ENCODE measurements at regions not wholly inside any gene's neighbourhood (a gene's known extent, or its start where the extent isn't known, plus 50 kb on each side); places are given as distances from the start of the nearest gene placed in this dataset.
"Not testable (repeated sequence)": the region's sequence is repeated elsewhere in the genome, so short reads cannot be mapped to it uniquely, and the experiment has no call there.

- no peak for DNase-seq
Measured at GRCh38 chr2:145820651-145821050, 1300.7 kb upstream of the ZEB2 start.

DNA sequence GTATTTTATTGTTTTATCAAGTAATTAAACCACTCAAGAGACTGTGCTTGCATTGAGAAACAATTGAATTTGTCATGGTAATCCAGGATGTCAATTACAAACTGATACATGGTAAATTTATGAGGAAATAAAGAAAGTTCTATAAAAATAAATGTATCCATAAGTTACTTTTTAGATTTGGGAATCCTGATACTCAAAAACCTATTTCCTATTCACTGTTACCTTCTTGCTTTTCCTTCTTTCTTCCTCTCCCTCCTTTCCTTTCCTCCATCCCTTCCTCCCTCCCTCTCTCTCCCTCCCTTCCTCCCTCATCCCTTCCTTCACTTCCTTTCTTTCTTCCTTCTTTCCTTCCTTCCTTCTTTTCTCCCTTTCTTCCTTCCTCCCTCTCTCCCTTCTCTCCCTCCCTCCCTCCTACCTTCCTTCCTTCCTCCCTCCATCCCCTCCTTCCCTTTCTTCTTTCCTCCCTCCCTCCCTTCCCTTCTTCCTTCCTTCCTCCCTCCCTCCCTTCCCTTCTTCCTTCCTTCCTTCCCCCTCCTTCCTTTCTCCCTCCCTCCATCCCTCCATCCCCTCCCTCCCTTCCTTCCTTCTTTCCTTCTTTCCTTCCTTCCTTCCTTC is 1299.1 kb upstream of the ZEB2 start:
- DNase-seq = no peak

DNA sequence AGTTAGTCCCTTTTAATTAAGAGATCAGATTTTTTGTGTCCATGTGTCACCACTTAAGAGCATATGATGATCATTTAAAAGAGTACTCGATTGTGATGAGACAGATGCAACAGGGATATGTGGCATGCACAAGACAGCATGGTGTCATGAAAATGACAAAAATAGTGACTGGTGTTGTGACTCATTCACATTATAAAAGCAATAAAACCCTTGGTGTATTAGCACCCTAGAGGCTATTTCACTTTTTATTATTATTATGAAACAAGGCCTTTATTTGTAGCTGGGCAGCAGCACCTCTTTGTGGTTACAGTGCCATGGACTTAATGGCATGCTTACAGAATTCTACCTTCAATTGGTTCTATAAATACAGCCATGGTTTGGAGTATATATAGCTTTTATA is 1296.0 kb upstream of the ZEB2 start:
- no peak for DNase-seq

DNA sequence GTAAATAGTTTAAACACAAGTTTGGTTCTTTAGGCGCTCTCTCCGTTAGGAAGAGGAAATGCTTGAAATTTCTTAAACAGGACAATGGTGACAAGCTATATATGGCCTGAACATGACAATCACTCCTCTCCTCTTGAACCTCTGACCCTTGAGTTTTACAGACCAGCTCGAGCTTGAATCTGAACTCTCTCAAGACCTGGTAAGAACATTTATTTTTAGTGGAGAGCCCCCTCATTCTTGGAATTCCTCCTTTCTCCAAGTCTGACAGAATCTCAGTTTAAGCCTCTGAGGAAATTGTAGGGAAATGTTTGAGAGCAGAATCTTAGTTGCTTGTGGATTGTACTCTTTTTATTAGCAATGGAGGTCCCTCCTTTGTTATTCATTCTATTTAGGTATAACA is 1293.6 kb upstream of the ZEB2 start:
- no peak for DNase-seq

GRCh38 chr2:145812165-145812554 is 1292.2 kb upstream of the ZEB2 start:
- no peak for DNase-seq

DNA sequence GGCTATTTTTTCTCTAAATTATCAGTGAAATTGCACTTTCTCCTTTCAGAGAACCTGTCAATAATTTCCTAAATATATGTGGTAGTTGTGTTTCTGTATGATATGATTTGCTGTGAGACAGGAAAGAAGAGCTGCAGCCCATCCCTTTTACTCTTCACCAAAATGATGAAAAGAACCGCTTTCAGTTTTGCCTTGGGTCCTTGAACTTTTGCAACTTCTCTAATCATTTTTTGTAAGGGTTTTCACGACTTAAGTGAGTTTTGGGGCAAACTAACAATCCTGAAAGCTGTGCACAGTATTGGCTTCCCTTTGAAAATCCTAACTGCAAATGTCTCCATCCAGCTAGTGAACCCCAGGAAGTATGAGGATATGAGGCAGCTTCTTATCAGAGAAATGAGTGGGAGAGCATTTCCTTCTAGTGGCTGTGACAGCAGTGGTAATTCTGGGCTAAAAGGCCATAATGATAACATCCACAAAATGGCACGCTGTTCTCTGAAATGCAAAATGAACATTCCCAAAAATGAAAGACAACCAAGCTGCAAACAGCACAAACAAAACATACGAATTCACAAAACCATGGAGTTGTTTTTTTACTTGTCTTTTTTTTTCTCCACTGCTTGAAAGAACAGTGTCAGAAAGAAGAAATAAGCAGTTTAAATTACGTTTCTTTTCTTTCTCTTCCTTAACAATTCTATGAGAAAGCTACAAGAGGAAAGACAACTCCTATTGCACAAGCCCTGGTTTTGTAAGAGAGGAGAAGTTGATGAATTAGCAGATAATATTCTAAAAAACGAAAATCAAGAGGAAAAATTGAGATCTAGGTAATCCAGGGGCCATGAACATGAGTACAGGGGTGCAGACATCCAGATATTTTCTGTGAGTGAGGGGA is 1291.6 kb upstream of the ZEB2 start:
- DNase-seq = no peak

DNA sequence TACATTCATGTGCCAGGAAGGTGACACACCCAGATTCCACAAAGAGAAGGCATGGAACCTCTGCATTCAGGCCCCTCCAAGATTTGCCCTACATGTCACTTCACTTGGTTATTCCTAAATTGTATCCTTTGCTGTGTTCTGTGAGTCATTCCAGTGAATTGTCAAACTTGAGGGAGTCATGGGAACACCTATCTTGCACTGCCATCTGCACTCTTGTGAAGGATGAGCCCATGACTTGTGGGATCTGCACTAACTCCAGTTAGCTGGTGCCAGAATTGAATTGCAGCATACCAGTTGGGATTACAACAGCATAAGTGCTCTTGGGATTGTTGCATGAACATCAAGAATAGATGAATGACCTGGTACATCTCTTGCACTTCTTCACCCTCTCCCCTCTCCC is 1288.0 kb upstream of the ZEB2 start:
- DNase-seq = no peak

DNA sequence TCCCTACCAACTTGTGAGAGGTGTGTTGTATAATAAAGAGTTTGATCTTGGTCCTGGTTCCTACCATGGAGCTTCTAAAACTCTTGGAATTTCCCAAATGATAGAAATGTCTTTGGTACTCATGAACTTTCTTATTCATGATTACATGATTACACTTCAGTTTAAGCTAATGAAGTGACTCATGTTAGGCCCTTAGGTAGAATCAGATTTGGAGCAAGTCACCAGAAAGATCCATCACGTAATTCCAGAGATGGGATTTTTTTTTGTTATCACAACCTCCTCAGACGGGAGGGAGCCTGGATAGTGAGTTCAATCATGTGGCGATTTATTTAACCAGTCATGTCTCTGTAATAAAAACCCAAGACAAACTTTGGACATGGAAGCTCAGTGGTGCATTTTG is 1287.6 kb upstream of the ZEB2 start:
- no peak for DNase-seq

DNA sequence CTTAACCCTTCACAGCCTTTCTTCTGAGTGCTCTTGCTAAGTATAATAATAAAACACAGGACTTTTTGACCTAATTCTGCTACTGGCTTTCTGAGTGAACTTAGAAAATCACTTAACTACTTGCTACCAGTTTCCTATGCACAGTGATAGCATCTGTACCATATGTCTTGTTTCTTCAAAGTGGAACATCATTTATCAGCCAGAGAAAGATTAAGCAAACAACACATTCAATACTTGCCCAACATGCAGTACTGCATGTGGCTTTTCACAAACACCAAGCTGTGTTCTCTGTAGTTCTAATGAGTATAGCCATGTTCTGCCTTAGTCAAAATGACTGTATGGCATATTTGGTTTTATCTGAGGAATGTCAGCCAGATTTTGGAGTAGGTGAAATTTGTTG is 1286.6 kb upstream of the ZEB2 start:
- DNase-seq = no peak

- DNase-seq = no peak
Measured at GRCh38 chr2:145802133-145802532, 1282.2 kb upstream of the ZEB2 start.

DNA sequence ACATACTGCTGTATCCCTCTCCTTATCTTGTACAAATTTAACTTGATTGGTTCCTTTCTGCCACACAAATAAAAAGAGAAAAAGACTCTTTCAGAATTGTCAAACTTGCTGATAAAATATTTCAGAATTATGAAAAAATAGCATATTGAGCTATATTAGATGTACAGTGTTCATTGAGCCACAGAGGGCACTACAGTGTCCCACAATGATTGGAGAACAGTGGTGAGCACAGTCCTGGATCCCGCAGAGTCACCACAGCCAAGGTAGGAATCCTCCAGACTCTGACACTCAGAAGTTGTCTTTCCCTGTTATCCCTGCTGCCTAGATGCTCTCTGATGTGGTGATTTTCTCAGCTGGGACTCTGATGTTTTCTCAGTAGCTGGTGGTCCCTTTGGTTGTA is 1281.3 kb upstream of the ZEB2 start:
- no peak for DNase-seq

DNA sequence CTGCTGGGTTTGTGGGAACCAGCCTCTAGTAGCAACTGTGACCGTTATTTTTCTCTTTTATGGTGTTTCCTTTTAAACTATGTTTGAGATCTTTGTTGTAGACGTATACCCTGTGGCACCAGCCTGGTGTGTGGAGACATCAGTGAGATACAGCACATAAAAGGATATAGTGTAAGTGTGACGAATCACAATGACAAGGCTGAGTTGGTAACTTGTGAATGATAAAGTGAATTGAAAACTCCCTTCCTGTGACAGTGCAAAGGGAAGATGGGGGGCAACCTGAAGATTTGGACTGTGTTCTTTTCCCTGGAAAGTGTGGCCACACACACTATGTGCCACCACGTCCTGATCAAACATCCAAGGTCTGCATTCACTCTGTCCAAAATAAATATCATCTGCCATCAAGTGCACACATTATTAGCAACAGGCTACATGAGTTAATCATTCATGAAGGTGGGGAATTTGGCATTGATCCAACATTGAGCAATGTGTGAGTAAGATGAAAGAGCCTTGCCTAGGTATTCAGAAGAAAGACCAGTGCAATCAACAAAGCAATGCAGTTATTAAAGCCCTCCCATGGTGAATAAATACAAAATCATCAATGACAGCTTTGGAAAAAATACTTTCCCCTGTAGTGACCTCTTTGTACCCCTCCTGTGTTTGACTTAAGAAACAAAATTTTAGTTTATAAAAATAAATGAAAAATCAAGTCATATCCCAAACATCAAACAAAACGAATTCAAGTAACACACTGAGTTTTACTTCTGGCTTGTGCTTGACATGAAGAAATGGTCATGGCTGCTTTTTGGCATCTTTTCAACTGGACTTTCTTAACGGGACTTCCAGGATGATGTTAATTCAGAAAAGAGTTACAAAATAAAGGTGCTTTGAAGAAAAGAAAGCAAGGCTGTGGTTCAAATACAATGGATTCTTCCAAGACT is 1280.5 kb upstream of the ZEB2 start:
- DNase-seq = no peak

DNA sequence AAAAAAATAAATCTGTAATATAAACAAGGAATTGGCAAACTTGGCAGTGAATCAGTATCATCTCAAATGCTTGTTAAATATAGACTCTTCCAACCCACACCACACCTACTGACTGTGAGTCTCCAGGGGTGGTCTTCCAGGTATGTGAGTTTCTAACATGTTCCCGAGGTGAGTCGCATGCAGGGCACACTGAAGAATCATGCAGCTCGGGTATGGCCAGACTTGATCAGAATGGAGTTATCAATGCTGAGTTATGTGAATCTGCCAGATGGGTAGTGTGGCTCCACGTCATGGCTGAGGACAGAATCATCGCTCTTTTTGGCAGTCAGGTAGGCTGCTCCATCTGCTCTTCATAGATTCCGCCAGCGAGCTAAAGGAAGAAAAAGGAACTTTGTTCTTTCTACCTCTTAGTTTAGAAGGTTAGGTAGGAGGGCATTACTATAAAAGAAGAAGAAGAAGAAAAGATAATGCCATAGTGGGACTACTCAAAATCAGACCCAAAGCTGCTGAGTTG is 1279.7 kb upstream of the ZEB2 start:
- no peak for DNase-seq

DNA sequence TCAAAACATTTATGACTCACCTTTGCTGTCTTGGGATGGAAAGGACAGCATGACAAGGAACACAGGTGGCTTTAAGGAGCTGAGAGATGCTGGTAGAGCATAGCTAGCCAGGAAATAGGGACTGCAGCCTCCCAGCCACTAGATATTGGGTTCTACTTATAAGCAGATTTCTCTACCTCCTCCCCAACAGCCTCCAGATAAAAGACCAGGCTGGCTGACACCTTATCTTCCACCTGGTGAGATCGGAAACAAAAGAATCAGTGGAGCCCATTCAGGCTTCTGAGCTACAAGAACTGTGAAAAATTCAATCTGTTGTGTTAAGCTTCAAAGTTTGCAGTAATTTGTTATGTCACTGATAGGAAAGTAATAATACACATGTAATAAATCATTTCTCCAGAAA is 1278.5 kb upstream of the ZEB2 start:
- no peak for DNase-seq

DNA sequence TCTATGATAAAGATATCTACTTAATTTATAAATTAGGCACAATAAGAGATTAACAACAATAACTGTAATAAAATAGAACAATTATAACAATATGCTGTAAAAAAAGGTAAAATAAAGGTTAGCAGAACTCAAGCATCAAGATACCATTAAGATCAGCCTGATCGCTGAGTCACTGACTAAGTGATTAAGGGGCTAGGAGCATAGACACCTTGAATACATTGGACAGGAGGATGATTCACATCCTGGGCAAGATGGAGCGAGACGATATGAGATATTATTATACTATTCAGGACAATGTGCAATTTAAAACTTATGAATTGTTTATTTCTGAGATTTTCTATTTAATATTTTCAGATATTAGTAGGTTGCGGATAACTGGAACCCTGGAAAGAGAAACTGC is 1277.8 kb upstream of the ZEB2 start:
- no peak for DNase-seq

DNA sequence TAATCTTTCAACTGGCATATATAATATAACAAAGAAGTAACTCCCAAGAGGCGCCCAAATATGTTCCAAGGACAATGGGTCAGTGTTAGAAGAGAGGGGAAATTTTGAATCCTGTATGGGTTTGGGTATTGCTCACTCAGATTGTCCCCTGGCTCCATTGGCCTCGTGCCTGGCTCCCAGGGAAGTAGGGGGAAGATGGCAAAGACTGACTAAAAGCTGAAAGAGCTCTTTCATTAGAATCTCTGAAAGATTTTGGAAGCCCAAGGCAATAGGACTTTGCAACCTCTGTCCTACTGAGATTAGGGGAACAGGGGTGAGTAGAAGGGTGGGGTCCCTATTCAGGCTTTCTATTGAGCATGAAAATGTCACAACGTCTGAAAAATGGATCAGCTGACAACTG is 1272.8 kb upstream of the ZEB2 start:
- DNase-seq = no peak

DNA sequence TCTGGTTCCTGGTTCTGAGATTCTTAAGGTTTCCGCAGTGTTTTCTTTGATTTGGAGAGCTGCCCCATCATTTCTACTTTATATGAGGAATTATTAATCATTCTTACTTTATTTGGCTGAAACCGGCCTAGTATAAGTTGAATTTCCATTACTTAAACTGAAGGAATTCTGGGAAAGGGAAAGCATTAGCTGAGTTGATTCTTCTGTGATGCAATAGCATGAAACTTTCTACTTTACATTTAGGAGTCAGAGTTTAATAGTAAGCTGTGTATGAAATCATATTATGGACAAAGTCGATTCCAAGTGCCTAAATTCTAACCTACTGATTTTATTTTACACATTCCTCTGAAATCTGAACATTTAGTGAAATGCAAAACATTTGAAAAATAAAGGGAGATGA is 1269.7 kb upstream of the ZEB2 start:
- DNase-seq = no peak

DNA sequence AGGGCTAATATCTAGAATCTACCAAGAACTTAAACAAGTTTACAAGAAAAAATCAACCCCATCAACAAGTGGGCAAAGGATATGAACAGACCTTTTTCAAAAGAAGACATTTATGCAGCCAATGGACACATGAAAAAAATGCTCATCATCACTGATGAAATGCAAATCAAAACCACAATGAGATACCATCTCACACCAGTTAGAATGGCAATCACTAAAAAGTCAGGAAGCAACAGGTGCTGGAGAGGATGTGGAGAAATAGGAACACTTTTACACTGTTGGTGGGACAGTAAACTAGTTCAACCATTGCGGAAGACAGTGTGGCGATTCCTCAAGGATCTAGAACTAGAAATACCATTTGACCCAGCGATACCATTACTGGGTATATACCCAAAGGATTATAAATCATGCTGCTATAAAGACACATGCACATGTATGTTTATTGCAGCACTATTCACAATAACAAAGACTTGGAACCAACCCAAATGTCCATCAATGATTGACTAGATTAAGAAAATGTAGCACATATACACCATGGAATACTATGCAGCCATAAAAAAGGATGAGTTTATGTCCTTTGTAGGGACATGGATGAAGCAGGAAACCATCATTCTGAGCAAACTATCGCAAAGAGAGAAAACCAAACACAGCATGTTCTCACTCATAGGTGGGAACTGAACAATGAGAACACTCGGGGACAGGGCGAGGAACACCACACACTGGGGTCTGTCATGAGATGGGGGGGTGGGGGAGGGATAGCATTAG is 1267.9 kb upstream of the ZEB2 start:
- not testable (repeated sequence) for DNase-seq

DNA sequence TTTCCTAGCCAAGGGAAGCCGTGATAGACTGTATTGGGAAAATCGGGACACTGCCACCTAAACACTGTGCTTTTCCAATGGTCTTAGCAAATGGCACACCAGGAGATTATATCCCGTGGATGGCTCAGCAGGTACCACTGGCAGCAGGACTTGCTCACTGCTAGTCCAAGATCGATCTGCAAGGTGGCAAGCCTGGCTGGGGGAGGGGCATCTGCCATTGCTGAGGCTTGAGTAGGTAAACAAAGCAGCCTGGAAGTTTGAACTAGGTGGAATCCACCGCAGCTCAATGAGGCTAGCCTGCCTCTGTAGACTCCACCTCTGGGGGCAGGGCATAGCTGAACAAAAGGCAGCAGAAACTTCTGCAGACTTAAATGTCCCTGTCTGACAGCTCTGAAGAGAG is 1262.7 kb upstream of the ZEB2 start:
- not testable (repeated sequence) for DNase-seq

DNA sequence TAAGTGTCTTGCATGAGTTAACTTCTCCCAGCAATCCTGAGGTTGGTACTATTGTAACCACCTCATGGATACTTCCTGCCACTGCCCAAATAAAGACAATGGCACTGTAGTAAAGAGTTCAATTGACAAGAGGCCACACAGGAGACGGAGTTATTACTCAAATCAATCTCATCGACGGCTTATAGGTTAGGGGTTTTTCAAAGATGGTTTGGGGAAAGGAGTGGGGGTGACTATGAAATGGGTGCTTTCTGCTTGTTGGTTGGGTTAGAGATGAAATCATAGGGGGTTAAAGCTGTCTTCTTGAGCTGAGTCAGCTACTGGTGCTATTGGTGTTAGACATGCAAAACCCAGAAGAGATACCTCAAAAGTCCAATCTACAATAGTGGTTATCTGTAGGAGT is 1258.0 kb upstream of the ZEB2 start:
- no peak for DNase-seq

DNA sequence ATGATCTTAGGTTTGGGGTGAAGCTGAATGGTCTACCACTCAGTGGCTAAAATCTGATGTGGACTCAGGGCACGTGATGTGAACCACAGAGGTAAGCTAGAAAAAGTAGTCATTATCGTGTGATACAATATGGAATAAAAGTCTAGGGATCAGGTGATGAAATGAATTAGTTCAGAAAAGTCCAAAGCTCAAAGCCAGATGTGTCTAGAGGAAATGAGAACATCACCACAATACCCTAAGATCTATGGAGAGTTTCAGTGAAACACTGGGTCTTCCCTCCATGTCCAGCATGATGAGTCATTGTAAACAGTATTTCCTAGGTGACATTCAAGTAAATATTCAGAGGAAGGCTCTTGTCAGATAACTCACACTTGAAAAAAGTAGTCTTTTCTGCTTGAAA is 1257.4 kb upstream of the ZEB2 start:
- no peak for DNase-seq

GRCh38 chr2:145775591-145775990 is 1255.7 kb upstream of the ZEB2 start:
- no peak for DNase-seq
